ENCODE measurements at regions not wholly inside any gene's neighbourhood (a gene's known extent, or its start where the extent isn't known, plus 50 kb on each side); places are given as distances from the start of the nearest gene placed in this dataset.

- Histone ChIP-seq H2BK15ac (ENCODE audit: low read length) (no peak overlapping the region), H4K20me1 (replicated peaks in 1 of 2; ENCODE audit: control insufficient read depth in 1 of 2, insufficient read depth in 2 of 2, low read length in 2 of 2) (no peaks in the 10 kb centered on the region), H3K4me1 (replicated peaks in 1 of 4; ENCODE audit: control insufficient read depth in 3 of 4, insufficient read depth in 4 of 4, low read length in 3 of 4) (peaks cover 0 to 3% (median 0%) of the 10 kb centered on the region in 4 experiments; a peak in 1 of 7 replicates), H4K5ac (ENCODE audit: insufficient read length, low read depth, low read length) (no peak overlapping the region), H3K18ac (ENCODE audit: extremely low read depth, low read length) (no peak overlapping the region), H3K23me2 (ENCODE audit: low read depth, low read length) (no peaks in the 10 kb centered on the region), H3K79me1 (ENCODE audit: low read depth, low read length) (no peaks in the 10 kb centered on the region), H3K36me3 (ENCODE audit: control insufficient read depth in 2 of 4, insufficient read depth in 4 of 4, low read length in 3 of 4) (no peaks in the 10 kb centered on the region), H3K9ac (replicated peaks in 1 of 4; ENCODE audit: extremely low read depth in 1 of 4, low read depth in 3 of 4, low read length in 3 of 4) (no peak overlapping the region; a peak in 1 of 7 replicates), H3K4ac (replicated peaks; ENCODE audit: insufficient read length, low read depth, low read length) (no peak overlapping the region), H3K14ac (ENCODE audit: insufficient read length) (no peak overlapping the region), H2BK20ac (ENCODE audit: low read length) (no peak overlapping the region), H2AFZ (ENCODE audit: low read length) (no peak overlapping the region), H3K23ac (ENCODE audit: insufficient read length) (no peak overlapping the region), H4K8ac (ENCODE audit: extremely low read depth, insufficient read depth, low read length) (no peak overlapping the region), H4K91ac (replicated peaks; ENCODE audit: insufficient read length, low read length) (peak overlapping the region; percentile 56), H3K27me3 (replicated peaks in 1 of 4; ENCODE audit: control insufficient read depth in 3 of 4, extremely low read depth in 1 of 4, insufficient read depth in 3 of 4, low read length in 3 of 4) (no peaks in the 10 kb centered on the region; a peak in 1 of 7 replicates), H2AK5ac (ENCODE audit: low read depth, low read length) (no peak overlapping the region), H2BK5ac (ENCODE audit: low read depth, low read length) (peak overlapping the region; percentile 67; the same call in 1 of the 2 replicates), H3K56ac (replicated peaks; ENCODE audit: insufficient read length, low read depth, low read length) (no peak overlapping the region), H2BK12ac (ENCODE audit: low read depth, low read length) (no peak overlapping the region), H2BK120ac (replicated peaks; ENCODE audit: low read depth, low read length) (no peak overlapping the region), H3K4me2 (ENCODE audit: insufficient read depth in 1 of 2, low read depth in 2 of 2, low read length in 2 of 2) (no peak overlapping the region), H3K9me3 (ENCODE audit: insufficient read depth in 2 of 2, low read depth in 1 of 2, low read length in 1 of 2) (no peaks in the 10 kb centered on the region), H3K4me3 (ENCODE audit: extremely low read depth in 1 of 4, insufficient read depth in 2 of 4, low read depth in 3 of 4, low read length in 4 of 4) (no peak overlapping the region; a peak in 1 of 8 replicates), H3K27ac (ENCODE audit: low read depth, low read length) (no peak overlapping the region), H3K79me2 (ENCODE audit: control insufficient read depth in 1 of 2, insufficient read depth in 2 of 2, low read length in 2 of 2) (no peaks in the 10 kb centered on the region)
- peak; percentile 53 to 83 for DNase-seq (ENCODE audit: low read depth in 1 of 2, low spot score in 2 of 2)
- WGBS, 2 experiments (ENCODE audit: extremely low coverage in 1 of 2, insufficient coverage in 1 of 2, insufficient read length in 1 of 2, insufficient replicate concordance in 2 of 2, low coverage in 1 of 2, low lambda C conversion rate in 2 of 2, missing lambda C conversion rate in 1 of 2): 53% methylated on average over 8 of the region's 8 CpGs; no CpG with 5 or more reads in 1 of the 2 experiments
- peak; percentile 93 for FAIRE-seq
- POLR2A ChIA-PET (ENCODE audit: partially characterized antibody): no interaction called here
- CTCF ChIA-PET (ENCODE audit: partially characterized antibody): interaction anchor here (0.7 to 2.7 kb wide), 29 partner anchors 9 to 584 kb away, joined by 3 to 14 read pairs (median 4); no protein-coding TSS in a partner anchor
- TF ChIP-seq MAFK (IDR thresholded peaks at IDR 0.05; ENCODE audit: low read depth, low read length): no peak
- TF ChIP-seq POLR2AphosphoS5 (IDR thresholded peaks at IDR 0.05; ENCODE audit: low read depth, low read length): no peak
- no peak for TF ChIP-seq GTF2F1 (IDR thresholded peaks at IDR 0.05; ENCODE audit: borderline replicate concordance, low read depth, low read length)
- peak; percentile 57 for TF ChIP-seq TEAD4 (IDR thresholded peaks at IDR 0.05; ENCODE audit: low read depth, low read length)
- no peak for TF ChIP-seq NRF1 (IDR thresholded peaks at IDR 0.05; ENCODE audit: low read depth, low read length)
- TF ChIP-seq EZH2 (IDR thresholded peaks at IDR 0.05; ENCODE audit: low read depth, low read length, severe bottlenecking): no peak
- no peak for TF ChIP-seq RNF2 (IDR thresholded peaks at IDR 0.05; ENCODE audit: borderline replicate concordance, low read depth, low read length, missing control alignments, poor library complexity, severe bottlenecking)
- no peak for TF ChIP-seq SRF (IDR thresholded peaks at IDR 0.05; ENCODE audit: low read depth, low read length)
- TF ChIP-seq SP1 (IDR thresholded peaks at IDR 0.05; ENCODE audit: low read depth, low read length): peak; percentile 29; the same call in 1 of the 2 replicates
- TF ChIP-seq TCF12 (IDR thresholded peaks at IDR 0.05; ENCODE audit: low read depth, low read length): peak; percentile 90; the same call in 1 of the 2 replicates
- peak in 1 of 2 experiments; percentile 53; a peak in 1 of 3 replicates for TF ChIP-seq EP300 (IDR thresholded peaks at IDR 0.05; ENCODE audit: borderline replicate concordance in 1 of 2, low read depth in 2 of 2, low read length in 2 of 2)
- no peak for TF ChIP-seq GABPA (IDR thresholded peaks at IDR 0.05; ENCODE audit: borderline replicate concordance, insufficient read depth, low read length)
Observed at GRCh38 chr7:52017802-52018679, 701.4 kb upstream of the COBL start.

All from H1 (cell line).